Liver (tissue), 8 donors: ENCODE measurements at regions not wholly inside any gene's neighbourhood (a gene's known extent, or its start where the extent isn't known, plus 50 kb on each side); places are given as distances from the start of the nearest gene placed in this dataset.

Source experiments
- DNase-seq: peaks from one replicate; pipeline ENCODE4 v3.0.0-alpha.2; 2017; ENCODE audit warnings: low spot score
- H3K27ac ChIP-seq, 2 donors: one replicate each; pipeline ENCODE4 v1.7.0; 2013; ENCODE audit warnings: inconsistent platforms in 2 of 2, low read length in 2 of 2, control low read depth in 1 of 2, low read depth in 1 of 2, mild to moderate bottlenecking in 1 of 2
- H3K27me3 ChIP-seq, 4 donors: one replicate each; pipeline versions ENCODE4 v1.6.1 to v1.7.0; 2013; ENCODE audit warnings: low read length in 3 of 4, inconsistent platforms in 1 of 4, mild to moderate bottlenecking in 1 of 4, moderate library complexity in 1 of 4; ENCODE audit not compliant: control insufficient read depth in 4 of 4, insufficient read depth in 4 of 4
- H3K36me3 ChIP-seq, 4 donors: one replicate each; pipeline versions ENCODE4 v1.6.1 to v1.7.0; 2013; ENCODE audit warnings: low read length in 3 of 4, mild to moderate bottlenecking in 3 of 4, low read depth in 1 of 4, moderate library complexity in 1 of 4; ENCODE audit not compliant: control insufficient read depth in 4 of 4, insufficient read depth in 3 of 4
- H3K4me1 ChIP-seq, 4 donors: one replicate each; pipeline versions ENCODE4 v1.6.1 to v1.7.0; 2013; ENCODE audit warnings: low read length in 3 of 4, mild to moderate bottlenecking in 3 of 4, moderate library complexity in 1 of 4; ENCODE audit not compliant: control insufficient read depth in 4 of 4, insufficient read depth in 4 of 4
- H3K4me3 ChIP-seq, 3 donors: one replicate each; pipeline versions ENCODE4 v1.6.1 to v1.7.0; 2013; ENCODE audit warnings: low read length in 3 of 3, control low read depth in 1 of 3, low read depth in 1 of 3, mild to moderate bottlenecking in 1 of 3
- H3K9ac ChIP-seq, 2 donors: one replicate each; pipeline ENCODE4 v1.7.0; 2013; ENCODE audit warnings: low read length in 2 of 2, mild to moderate bottlenecking in 2 of 2, moderate library complexity in 2 of 2, control low read depth in 1 of 2, low read depth in 1 of 2
- H3K9me3 ChIP-seq, 4 donors: one replicate each; pipeline versions ENCODE4 v1.6.1 to v1.7.0; 2013; ENCODE audit warnings: low read length in 3 of 4; ENCODE audit not compliant: control insufficient read depth in 4 of 4
- ATF3 ChIP-seq: IDR thresholded peaks from 2 replicates; pipeline ENCODE4 v1.6.1; 2016; ENCODE audit warnings: antibody characterized with exemption
- EGR1 ChIP-seq, 2 donors: IDR thresholded peaks; 2 replicates each; pipeline ENCODE4 v1.6.1; 2016 to 2018; ENCODE audit warnings: antibody characterized with exemption in 2 of 2, low read depth in 2 of 2
- FOXA1 ChIP-seq: IDR thresholded peaks from 2 replicates; pipeline ENCODE4 v1.6.1; 2016; ENCODE audit warnings: antibody characterized with exemption
- FOXA2 ChIP-seq: IDR thresholded peaks from 2 replicates; pipeline ENCODE4 v1.6.1; 2016; ENCODE audit warnings: antibody characterized with exemption
- GABPA ChIP-seq, 2 donors: IDR thresholded peaks in 1 of 2; conservative IDR thresholded peaks in 1 of 2; 2 replicates each; pipeline ENCODE4 v1.6.1; 2016; ENCODE audit warnings: antibody characterized with exemption in 2 of 2, mild to moderate bottlenecking in 1 of 2, moderate library complexity in 1 of 2
- HNF4G ChIP-seq: IDR thresholded peaks from 2 replicates; pipeline ENCODE4 v1.6.1; 2016; ENCODE audit warnings: antibody characterized with exemption
- JUND ChIP-seq, 2 donors: IDR thresholded peaks; 2 replicates each; pipeline ENCODE4 v1.6.1; 2016; ENCODE audit warnings: antibody characterized with exemption in 2 of 2
- MAX ChIP-seq: IDR thresholded peaks from 2 replicates; pipeline ENCODE4 v1.6.1; 2016; ENCODE audit warnings: antibody characterized with exemption
- REST ChIP-seq: IDR thresholded peaks from 2 replicates; pipeline ENCODE4 v1.6.1; 2016; ENCODE audit warnings: antibody characterized with exemption, mild to moderate bottlenecking
- RXRA ChIP-seq, 2 donors: IDR thresholded peaks; 2 replicates each; pipeline ENCODE4 v1.6.1; 2017 to 2018; ENCODE audit warnings: antibody characterized with exemption in 2 of 2, mild to moderate bottlenecking in 1 of 2
- SP1 ChIP-seq: IDR thresholded peaks from 2 replicates; pipeline ENCODE4 v1.6.1; 2018; ENCODE audit warnings: antibody characterized with exemption, mild to moderate bottlenecking
- TAF1 ChIP-seq: conservative IDR thresholded peaks from 2 replicates; pipeline ENCODE4 v1.6.1; 2016; ENCODE audit warnings: antibody characterized with exemption, mild to moderate bottlenecking
- YY1 ChIP-seq: IDR thresholded peaks from 2 replicates; pipeline ENCODE4 v1.6.1; 2016; ENCODE audit warnings: antibody characterized with exemption, mild to moderate bottlenecking
- WGBS: extraction: QIAGEN DNeasy Blood & Tissue Kit; methylation state at CpG from one replicate; pipeline ENCODE4 v1.1.7; 2013; 5-methylcytosine and 5-hydroxymethylcytosine counted together
- TF ChIP-seq, protein P1 (sequence below): fragments of 150-350 bp; IDR thresholded peaks from 2 replicates; pipeline ENCODE4 v1.5.1; 2017; ENCODE audit warnings: improper control_type of control experiment, low read depth, low read length; ENCODE audit not compliant: missing input control
- donor health status: healthy.
- donor health status: healthy.
- donor health status: healthy.
- donor health status: healthy.
- donor health status: healthy.

- peaks cover 0 to 3% (median 1%) of the 10 kb centered on the region in 4 donors for H3K27me3 ChIP-seq
- H3K4me3 ChIP-seq = no peak overlapping the region
- H3K4me1 ChIP-seq = no peaks in the 10 kb centered on the region
- H3K36me3 ChIP-seq = no peaks in the 10 kb centered on the region
- peaks cover 0 to 2% (median under 1%) of the 10 kb centered on the region in 4 donors for H3K9me3 ChIP-seq
- no peak overlapping the region for H3K27ac ChIP-seq
- TF ChIP-seq JUND (IDR thresholded peaks at IDR 0.05) = no peak
- TF ChIP-seq, protein P1, sequence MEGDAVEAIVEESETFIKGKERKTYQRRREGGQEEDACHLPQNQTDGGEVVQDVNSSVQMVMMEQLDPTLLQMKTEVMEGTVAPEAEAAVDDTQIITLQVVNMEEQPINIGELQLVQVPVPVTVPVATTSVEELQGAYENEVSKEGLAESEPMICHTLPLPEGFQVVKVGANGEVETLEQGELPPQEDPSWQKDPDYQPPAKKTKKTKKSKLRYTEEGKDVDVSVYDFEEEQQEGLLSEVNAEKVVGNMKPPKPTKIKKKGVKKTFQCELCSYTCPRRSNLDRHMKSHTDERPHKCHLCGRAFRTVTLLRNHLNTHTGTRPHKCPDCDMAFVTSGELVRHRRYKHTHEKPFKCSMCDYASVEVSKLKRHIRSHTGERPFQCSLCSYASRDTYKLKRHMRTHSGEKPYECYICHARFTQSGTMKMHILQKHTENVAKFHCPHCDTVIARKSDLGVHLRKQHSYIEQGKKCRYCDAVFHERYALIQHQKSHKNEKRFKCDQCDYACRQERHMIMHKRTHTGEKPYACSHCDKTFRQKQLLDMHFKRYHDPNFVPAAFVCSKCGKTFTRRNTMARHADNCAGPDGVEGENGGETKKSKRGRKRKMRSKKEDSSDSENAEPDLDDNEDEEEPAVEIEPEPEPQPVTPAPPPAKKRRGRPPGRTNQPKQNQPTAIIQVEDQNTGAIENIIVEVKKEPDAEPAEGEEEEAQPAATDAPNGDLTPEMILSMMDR = no peak
- H3K9ac ChIP-seq = no peak overlapping the region
- 67% methylated on average over 1 of the region's 1 CpG for WGBS
- no peak for DNase-seq
These were observed 716.6 kb downstream of the BCL11B start for GRCh38 chr14:98555440-98555839.

GRCh38 chr14:98564006-98564405 is 708.0 kb downstream of the BCL11B start:
- Histone ChIP-seq H3K4me1 (no peaks in the 10 kb centered on the region), H3K27ac (no peak overlapping the region), H3K9ac (no peak overlapping the region), H3K27me3 (no peaks in the 10 kb centered on the region), H3K36me3 (no peaks in the 10 kb centered on the region), H3K4me3 (no peak overlapping the region), H3K9me3 (no peaks in the 10 kb centered on the region)
- DNase-seq = no peak
- WGBS = 35% methylated on average over 5 of the region's 5 CpGs
- TF ChIP-seq ATF3 = no peak

DNA sequence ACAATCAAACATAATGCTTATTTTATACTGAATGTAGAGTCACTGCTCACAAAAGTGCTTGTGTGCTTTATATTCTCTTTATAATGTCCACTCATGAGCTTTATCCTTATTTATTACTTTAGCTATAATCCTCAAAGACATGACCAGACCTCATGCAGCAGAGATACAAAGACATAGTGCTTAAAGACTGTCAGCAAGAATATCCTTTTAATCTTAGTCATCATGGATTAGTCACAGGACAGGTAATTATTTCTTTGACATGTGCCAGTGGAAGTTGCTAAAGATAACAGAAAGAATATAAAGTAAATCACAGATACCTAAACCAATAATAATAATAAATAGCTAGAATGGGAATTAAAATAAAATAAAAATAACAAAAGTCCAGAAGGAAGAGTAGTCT is 707.5 kb downstream of the BCL11B start:
- DNase-seq = no peak
- H3K4me1 ChIP-seq = no peaks in the 10 kb centered on the region
- no peak for TF ChIP-seq HNF4G
- TF ChIP-seq SP1 = no peak
- TF ChIP-seq, protein P1 = no peak
- no peak for TF ChIP-seq RXRA (IDR thresholded peaks at IDR 0.05)
- TF ChIP-seq FOXA2 = no peak
- TF ChIP-seq FOXA1 = no peak
- no peak for TF ChIP-seq TAF1
- no peak for TF ChIP-seq JUND (IDR thresholded peaks at IDR 0.05)
- no peak for TF ChIP-seq YY1
- no peak for TF ChIP-seq MAX
- TF ChIP-seq GABPA (IDR thresholded peaks at IDR 0.05 in 1 of 2, conservative IDR thresholded peaks at IDR 0.05 in 1 of 2) = no peak
- TF ChIP-seq EGR1 (IDR thresholded peaks at IDR 0.05; ENCODE audit: low read depth in 2 of 2) = no peak
- no peak for TF ChIP-seq REST

More for the DNA sequence above, 707.5 kb downstream of the BCL11B start:
- H3K27ac ChIP-seq = no peak overlapping the region
- H3K27me3 ChIP-seq = no peaks in the 10 kb centered on the region
- H3K36me3 ChIP-seq = no peaks in the 10 kb centered on the region
- no peak overlapping the region for H3K4me3 ChIP-seq
- no peak overlapping the region for H3K9ac ChIP-seq
- no peaks in the 10 kb centered on the region for H3K9me3 ChIP-seq
